GM19328 (cell line): ENCODE measurements at regions not wholly inside any gene's neighbourhood (a gene's known extent, or its start where the extent isn't known, plus 50 kb on each side); places are given as distances from the start of the nearest gene placed in this dataset.
"Not testable (repeated sequence)": the region's sequence is repeated elsewhere in the genome, so short reads cannot be mapped to it uniquely, and the experiment has no call there.

Source experiments
- ATAC-seq: cut with Tn5 transposase; IDR thresholded peaks from one replicate; pipeline ENCODE4 v1.9.1; 2021; ENCODE audit warnings: mild to moderate bottlenecking, moderate library complexity; ENCODE audit not compliant: unreplicated experiment

- no peak for ATAC-seq
Observed at GRCh38 chr3:116981089-116981488, 271.5 kb downstream of the TUSC7 start.

GRCh38 chr3:116984301-116984700 is 274.7 kb downstream of the TUSC7 start:
- no peak for ATAC-seq

GRCh38 chr3:116994351-116994879 is 284.8 kb downstream of the TUSC7 start:
- no peak for ATAC-seq

GRCh38 chr3:117003501-117003900 is 293.9 kb downstream of the TUSC7 start:
- no peak for ATAC-seq

GRCh38 chr3:117005274-117005673 is 295.7 kb downstream of the TUSC7 start:
- ATAC-seq, result no peak

- ATAC-seq, result no peak
Observed at GRCh38 chr3:117005911-117006522, 296.4 kb downstream of the TUSC7 start.

- ATAC-seq, result no peak
Observed at GRCh38 chr3:117010318-117010717, 300.7 kb downstream of the TUSC7 start.

GRCh38 chr3:117011687-117012250 is 302.2 kb downstream of the TUSC7 start:
- ATAC-seq, result no peak

- no peak for ATAC-seq
Observed at GRCh38 chr3:117016378-117016777, 306.8 kb downstream of the TUSC7 start.

- peak; percentile 49 for ATAC-seq
Observed at GRCh38 chr3:117017135-117017894, 307.7 kb downstream of the TUSC7 start.

GRCh38 chr3:117018655-117019054 is 309.1 kb downstream of the TUSC7 start:
- ATAC-seq, result no peak

GRCh38 chr3:117019082-117019713 is 309.6 kb downstream of the TUSC7 start:
- peak; percentile 71 for ATAC-seq

- no peak for ATAC-seq
Observed at GRCh38 chr3:117026401-117026800, 316.8 kb downstream of the TUSC7 start.

- no peak for ATAC-seq
Observed at GRCh38 chr3:117035745-117036144, 326.2 kb downstream of the TUSC7 start.

- ATAC-seq, result peak; percentile 53
Observed at GRCh38 chr3:117036259-117036799, 326.8 kb downstream of the TUSC7 start.

- no peak for ATAC-seq
Observed at GRCh38 chr3:117045143-117045542, 335.6 kb downstream of the TUSC7 start.

GRCh38 chr3:117047951-117048705 is 338.5 kb downstream of the TUSC7 start:
- ATAC-seq, result no peak

GRCh38 chr3:117052395-117052794 is 342.8 kb downstream of the TUSC7 start:
- no peak for ATAC-seq

- no peak for ATAC-seq
Observed at GRCh38 chr3:117054556-117054955, 345.0 kb downstream of the TUSC7 start.

- ATAC-seq, result not testable (repeated sequence)
Observed at GRCh38 chr3:117056946-117057345, 347.4 kb downstream of the TUSC7 start.
